ENCODE measurements at regions not wholly inside any gene's neighbourhood (a gene's known extent, or its start where the extent isn't known, plus 50 kb on each side); places are given as distances from the start of the nearest gene placed in this dataset.
"Not testable (repeated sequence)": the region's sequence is repeated elsewhere in the genome, so short reads cannot be mapped to it uniquely, and the experiment has no call there.

- no peak for DNase-seq
Measured at GRCh38 chr16:7791028-7791590, 458.5 kb downstream of the RBFOX1 start.

- DNase-seq = no peak
Measured at GRCh38 chr16:7775072-7775488, 442.4 kb downstream of the RBFOX1 start.

- DNase-seq = no peak
Measured at GRCh38 chr16:7772722-7773121, 440.1 kb downstream of the RBFOX1 start.

GRCh38 chr16:7769091-7769490 is 436.4 kb downstream of the RBFOX1 start:
- DNase-seq = not testable (repeated sequence)

GRCh38 chr16:7765079-7765550 is 432.5 kb downstream of the RBFOX1 start:
- no peak for DNase-seq

- no peak for DNase-seq
Measured at GRCh38 chr16:7763111-7763510, 430.5 kb downstream of the RBFOX1 start.
